ENCODE measurements at regions not wholly inside any gene's neighbourhood (a gene's known extent, or its start where the extent isn't known, plus 50 kb on each side); places are given as distances from the start of the nearest gene placed in this dataset.

- Histone ChIP-seq H3K36me3 (ENCODE audit: control insufficient read depth, insufficient read depth, low read length) (no peaks in the 10 kb centered on the region), H3K9me3 (ENCODE audit: control insufficient read depth, insufficient read depth, low read depth, low read length) (no peaks in the 10 kb centered on the region), H3K27me3 (ENCODE audit: control insufficient read depth, insufficient read depth, low read length) (no peaks in the 10 kb centered on the region), H3K79me2 (ENCODE audit: control insufficient read depth, insufficient read depth, low read length) (no peaks in the 10 kb centered on the region), H3K9ac (ENCODE audit: insufficient read depth, low read length) (no peak overlapping the region), H3K4me1 (ENCODE audit: control insufficient read depth, extremely low read depth, insufficient read depth, low read length) (no peaks in the 10 kb centered on the region), H3K27ac (ENCODE audit: insufficient read depth, low read length) (no peak overlapping the region), H3K4me3 (replicated peaks in 1 of 4; ENCODE audit: control extremely low read depth in 1 of 4, insufficient read depth in 1 of 4, low read depth in 3 of 4, low read length in 4 of 4) (no peak overlapping the region), H2AFZ (ENCODE audit: low read length) (no peak overlapping the region), H4K20me1 (ENCODE audit: control insufficient read depth, extremely low read depth, insufficient read depth, low read length) (no peaks in the 10 kb centered on the region), H3K4me2 (ENCODE audit: extremely low read depth, insufficient read depth, low read length) (no peak overlapping the region)
- DNase-seq (ENCODE audit: low read depth in 2 of 2): no peak
- TF ChIP-seq EZH2 (IDR thresholded peaks at IDR 0.05; ENCODE audit: low read length, missing control alignments): no peak
- no peak for TF ChIP-seq CTCF (conservative IDR thresholded peaks at IDR 0.05 in 1 of 2, IDR thresholded peaks at IDR 0.05 in 1 of 2; ENCODE audit: low read depth in 1 of 2, low read length in 2 of 2)
Observed at GRCh38 chr14:25247609-25248008, 197.7 kb upstream of the STXBP6 start.

- Histone ChIP-seq H4K20me1 (ENCODE audit: control insufficient read depth, extremely low read depth, insufficient read depth, low read length) (no peaks in the 10 kb centered on the region), H3K4me3 (replicated peaks in 1 of 4; ENCODE audit: control extremely low read depth in 1 of 4, insufficient read depth in 1 of 4, low read depth in 3 of 4, low read length in 4 of 4) (no peak overlapping the region), H3K36me3 (ENCODE audit: control insufficient read depth, insufficient read depth, low read length) (no peaks in the 10 kb centered on the region), H3K27me3 (ENCODE audit: control insufficient read depth, insufficient read depth, low read length) (no peaks in the 10 kb centered on the region), H3K79me2 (ENCODE audit: control insufficient read depth, insufficient read depth, low read length) (no peaks in the 10 kb centered on the region), H3K9me3 (ENCODE audit: control insufficient read depth, insufficient read depth, low read depth, low read length) (no peaks in the 10 kb centered on the region), H2AFZ (ENCODE audit: low read length) (no peak overlapping the region), H3K27ac (ENCODE audit: insufficient read depth, low read length) (no peak overlapping the region), H3K4me2 (ENCODE audit: extremely low read depth, insufficient read depth, low read length) (no peak overlapping the region), H3K9ac (ENCODE audit: insufficient read depth, low read length) (no peak overlapping the region), H3K4me1 (ENCODE audit: control insufficient read depth, extremely low read depth, insufficient read depth, low read length) (no peaks in the 10 kb centered on the region)
- no peak for DNase-seq (ENCODE audit: low read depth in 2 of 2)
- TF ChIP-seq EZH2 (IDR thresholded peaks at IDR 0.05; ENCODE audit: low read length, missing control alignments): no peak
- no peak for TF ChIP-seq CTCF (conservative IDR thresholded peaks at IDR 0.05 in 1 of 2, IDR thresholded peaks at IDR 0.05 in 1 of 2; ENCODE audit: low read depth in 1 of 2, low read length in 2 of 2)
Observed at GRCh38 chr14:25246751-25247150, 196.8 kb upstream of the STXBP6 start.

- H3K4me3 ChIP-seq (replicated peaks in 1 of 4; ENCODE audit: control extremely low read depth in 1 of 4, insufficient read depth in 1 of 4, low read depth in 3 of 4, low read length in 4 of 4): no peak overlapping the region
- H3K27me3 ChIP-seq (ENCODE audit: control insufficient read depth, insufficient read depth, low read length): no peaks in the 10 kb centered on the region
- H3K4me1 ChIP-seq (ENCODE audit: control insufficient read depth, extremely low read depth, insufficient read depth, low read length): no peaks in the 10 kb centered on the region
- no peaks in the 10 kb centered on the region for H3K36me3 ChIP-seq (ENCODE audit: control insufficient read depth, insufficient read depth, low read length)
- no peak overlapping the region for H3K4me2 ChIP-seq (ENCODE audit: extremely low read depth, insufficient read depth, low read length)
- H3K79me2 ChIP-seq (ENCODE audit: control insufficient read depth, insufficient read depth, low read length): no peaks in the 10 kb centered on the region
- no peaks in the 10 kb centered on the region for H4K20me1 ChIP-seq (ENCODE audit: control insufficient read depth, extremely low read depth, insufficient read depth, low read length)
- DNase-seq (ENCODE audit: low read depth in 2 of 2): no peak
- no peak overlapping the region for H3K9ac ChIP-seq (ENCODE audit: insufficient read depth, low read length)
- TF ChIP-seq EZH2 (IDR thresholded peaks at IDR 0.05; ENCODE audit: low read length, missing control alignments): no peak
- no peak for TF ChIP-seq CTCF (conservative IDR thresholded peaks at IDR 0.05 in 1 of 2, IDR thresholded peaks at IDR 0.05 in 1 of 2; ENCODE audit: low read depth in 1 of 2, low read length in 2 of 2)
- H3K27ac ChIP-seq (ENCODE audit: insufficient read depth, low read length): no peak overlapping the region
- H3K9me3 ChIP-seq (ENCODE audit: control insufficient read depth, insufficient read depth, low read depth, low read length): no peaks in the 10 kb centered on the region
- H2AFZ ChIP-seq (ENCODE audit: low read length): no peak overlapping the region
Observed at GRCh38 chr14:25239170-25239569, 189.2 kb upstream of the STXBP6 start.

All from fibroblast of lung (primary cell).